ENCODE measurements at regions not wholly inside any gene's neighbourhood (a gene's known extent, or its start where the extent isn't known, plus 50 kb on each side); places are given as distances from the start of the nearest gene placed in this dataset.

DNA sequence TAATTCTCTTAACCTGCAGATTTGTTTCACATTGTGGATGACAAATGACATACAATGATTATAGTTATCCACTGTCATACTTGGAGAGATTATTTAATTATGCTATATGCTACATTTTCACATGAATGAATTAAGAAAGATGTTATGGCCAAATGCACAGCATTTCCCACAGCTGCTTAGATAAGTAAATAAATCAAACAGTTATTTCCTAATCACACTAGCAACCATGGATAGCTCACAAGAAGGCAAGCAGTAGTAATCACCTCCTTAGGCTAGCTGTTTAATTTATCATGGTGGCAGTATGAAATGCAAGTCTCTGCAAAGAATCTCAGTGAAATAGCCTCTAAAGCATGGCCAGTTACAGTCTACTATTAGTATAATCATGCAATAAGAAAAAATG, 1581.5 kb downstream of the NCAM2 start:
- no peaks in the 10 kb centered on the region for H3K36me3 Mint-ChIP-seq (ENCODE audit: low read depth)
- no peaks in the 10 kb centered on the region for H3K27me3 Mint-ChIP-seq (ENCODE audit: low read depth)
- H3K27ac Mint-ChIP-seq, result no peak overlapping the region
- intact Hi-C loops (cut with micrococcal nuclease), result no loop called here
- no peaks in the 10 kb centered on the region for H3K4me1 Mint-ChIP-seq (ENCODE audit: low read depth)
- no peak for DNase-seq (ENCODE audit: low spot score)
- no peak overlapping the region for H3K4me3 Mint-ChIP-seq (ENCODE audit: low read depth)
- H3K9me3 Mint-ChIP-seq, result no peaks in the 10 kb centered on the region

GRCh38 chr21:22582026-22582425, 1583.8 kb downstream of the NCAM2 start:
- Mint-ChIP-seq H3K27ac (no peak overlapping the region), H3K4me1 (ENCODE audit: low read depth) (no peaks in the 10 kb centered on the region), H3K36me3 (ENCODE audit: low read depth) (no peaks in the 10 kb centered on the region), H3K27me3 (ENCODE audit: low read depth) (no peaks in the 10 kb centered on the region), H3K4me3 (ENCODE audit: low read depth) (no peak overlapping the region), H3K9me3 (no peaks in the 10 kb centered on the region)
- DNase-seq (ENCODE audit: low spot score), result no peak
- intact Hi-C loops (cut with micrococcal nuclease), result no loop called here

DNA sequence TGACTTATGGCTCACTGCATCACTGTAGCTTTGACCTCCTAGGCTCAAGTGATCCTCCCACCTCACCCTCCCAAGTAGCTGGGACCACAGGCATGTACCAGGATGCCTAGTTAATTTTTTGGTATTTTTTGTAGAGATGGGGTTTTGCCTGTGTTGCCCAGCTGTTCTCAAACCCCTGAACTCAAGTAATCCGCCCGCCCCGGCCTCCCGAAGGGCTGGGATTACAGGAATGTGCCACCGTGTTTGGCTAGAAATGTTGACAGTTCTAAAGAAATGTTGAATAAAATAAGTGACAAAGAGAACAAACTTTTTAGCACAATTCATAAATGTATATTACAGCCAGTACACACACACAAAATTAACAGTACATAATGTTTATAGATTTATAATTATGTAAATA, 1586.1 kb downstream of the NCAM2 start:
- no peaks in the 10 kb centered on the region for H3K4me1 Mint-ChIP-seq (ENCODE audit: low read depth)
- H3K9me3 Mint-ChIP-seq, result peaks cover 2% of the 10 kb centered on the region
- no peak for DNase-seq (ENCODE audit: low spot score)
- H3K36me3 Mint-ChIP-seq (ENCODE audit: low read depth), result no peaks in the 10 kb centered on the region
- H3K27me3 Mint-ChIP-seq (ENCODE audit: low read depth), result no peaks in the 10 kb centered on the region
- intact Hi-C loops (cut with micrococcal nuclease), result no loop called here
- no peak overlapping the region for H3K27ac Mint-ChIP-seq
- H3K4me3 Mint-ChIP-seq (ENCODE audit: low read depth), result no peak overlapping the region

- Mint-ChIP-seq H3K27ac (no peak overlapping the region), H3K4me3 (ENCODE audit: low read depth) (no peak overlapping the region), H3K4me1 (ENCODE audit: low read depth) (no peaks in the 10 kb centered on the region), H3K36me3 (ENCODE audit: low read depth) (no peaks in the 10 kb centered on the region), H3K9me3 (peaks cover 4% of the 10 kb centered on the region), H3K27me3 (ENCODE audit: low read depth) (no peaks in the 10 kb centered on the region)
- intact Hi-C loops (cut with micrococcal nuclease), result no loop called here
- no peak for DNase-seq (ENCODE audit: low spot score)
Measured at GRCh38 chr21:22585558-22585957, 1587.3 kb downstream of the NCAM2 start.

- no peaks in the 10 kb centered on the region for H3K36me3 Mint-ChIP-seq (ENCODE audit: low read depth)
- DNase-seq (ENCODE audit: low spot score), result no peak
- H3K9me3 Mint-ChIP-seq, result peaks cover 10% of the 10 kb centered on the region
- intact Hi-C loops (cut with micrococcal nuclease), result no loop called here
- H3K27me3 Mint-ChIP-seq (ENCODE audit: low read depth), result no peaks in the 10 kb centered on the region
- H3K27ac Mint-ChIP-seq, result no peak overlapping the region
- no peaks in the 10 kb centered on the region for H3K4me1 Mint-ChIP-seq (ENCODE audit: low read depth)
- H3K4me3 Mint-ChIP-seq (ENCODE audit: low read depth), result no peak overlapping the region
Measured at GRCh38 chr21:22597660-22598255, 1599.5 kb downstream of the NCAM2 start.

- no peaks in the 10 kb centered on the region for H3K36me3 Mint-ChIP-seq (ENCODE audit: low read depth)
- peaks cover 4% of the 10 kb centered on the region for H3K9me3 Mint-ChIP-seq
- H3K27me3 Mint-ChIP-seq (ENCODE audit: low read depth), result no peaks in the 10 kb centered on the region
- H3K27ac Mint-ChIP-seq, result no peak overlapping the region
- H3K4me3 Mint-ChIP-seq (ENCODE audit: low read depth), result no peak overlapping the region
- H3K4me1 Mint-ChIP-seq (ENCODE audit: low read depth), result no peaks in the 10 kb centered on the region
- DNase-seq (ENCODE audit: low spot score), result no peak
- intact Hi-C loops (cut with micrococcal nuclease), result no loop called here
Measured at GRCh38 chr21:22609802-22610201, 1611.6 kb downstream of the NCAM2 start.

- Mint-ChIP-seq H3K4me3 (ENCODE audit: low read depth) (no peak overlapping the region), H3K4me1 (ENCODE audit: low read depth) (no peaks in the 10 kb centered on the region), H3K9me3 (no peaks in the 10 kb centered on the region), H3K36me3 (ENCODE audit: low read depth) (no peaks in the 10 kb centered on the region), H3K27ac (no peak overlapping the region), H3K27me3 (ENCODE audit: low read depth) (no peaks in the 10 kb centered on the region)
- DNase-seq (ENCODE audit: low spot score), result no peak
- intact Hi-C loops (cut with micrococcal nuclease), result no loop called here
Measured at GRCh38 chr21:22627911-22628310, 1629.7 kb downstream of the NCAM2 start.

DNA sequence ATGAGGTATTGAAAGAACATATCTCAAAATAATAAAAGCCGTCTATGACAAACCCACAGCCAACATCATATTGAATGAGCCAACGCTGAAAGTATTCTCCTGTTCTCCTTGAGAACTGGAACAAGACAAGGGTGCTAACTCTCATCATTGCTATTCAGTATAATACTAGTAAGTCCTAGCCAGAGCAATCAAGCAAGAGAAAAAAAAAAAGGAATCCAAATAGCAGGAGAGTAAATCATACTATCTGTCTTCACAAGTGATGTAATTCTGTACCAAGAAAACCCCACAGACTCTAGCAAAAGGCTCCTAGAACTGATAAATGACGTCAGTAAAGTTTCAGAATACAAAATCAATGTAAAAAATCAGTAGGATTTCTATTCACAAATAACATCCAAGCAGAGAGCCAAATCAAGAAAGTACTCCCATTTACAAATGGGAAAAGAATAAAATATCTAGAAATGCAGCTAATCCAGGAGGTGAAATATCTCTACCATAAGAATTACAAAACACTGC, 1632.8 kb downstream of the NCAM2 start:
- H3K4me3 Mint-ChIP-seq (ENCODE audit: low read depth), result no peak overlapping the region
- H3K9me3 Mint-ChIP-seq, result no peaks in the 10 kb centered on the region
- no peak overlapping the region for H3K27ac Mint-ChIP-seq
- H3K4me1 Mint-ChIP-seq (ENCODE audit: low read depth), result no peaks in the 10 kb centered on the region
- H3K27me3 Mint-ChIP-seq (ENCODE audit: low read depth), result no peaks in the 10 kb centered on the region
- H3K36me3 Mint-ChIP-seq (ENCODE audit: low read depth), result no peaks in the 10 kb centered on the region
- intact Hi-C loops (cut with micrococcal nuclease), result no loop called here
- no peak for DNase-seq (ENCODE audit: low spot score)

- Mint-ChIP-seq H3K36me3 (ENCODE audit: low read depth) (no peaks in the 10 kb centered on the region), H3K27me3 (ENCODE audit: low read depth) (no peaks in the 10 kb centered on the region), H3K27ac (no peak overlapping the region), H3K4me1 (ENCODE audit: low read depth) (no peaks in the 10 kb centered on the region), H3K4me3 (ENCODE audit: low read depth) (no peak overlapping the region), H3K9me3 (no peaks in the 10 kb centered on the region)
- intact Hi-C loops (cut with micrococcal nuclease), result no loop called here
- no peak for DNase-seq (ENCODE audit: low spot score)
Measured at GRCh38 chr21:22632176-22632575, 1634.0 kb downstream of the NCAM2 start.

- H3K27ac Mint-ChIP-seq, result no peak overlapping the region
Measured at GRCh38 chr21:22649246-22649645, 1651.0 kb downstream of the NCAM2 start.

GRCh38 chr21:22650226-22650625, 1652.0 kb downstream of the NCAM2 start:
- intact Hi-C loops (cut with micrococcal nuclease), result no loop called here
- DNase-seq (ENCODE audit: low spot score), result no peak
- Mint-ChIP-seq H3K9me3 (peaks cover 10% of the 10 kb centered on the region), H3K27ac (no peak overlapping the region), H3K4me1 (ENCODE audit: low read depth) (no peaks in the 10 kb centered on the region), H3K36me3 (ENCODE audit: low read depth) (no peaks in the 10 kb centered on the region), H3K4me3 (ENCODE audit: low read depth) (no peak overlapping the region), H3K27me3 (ENCODE audit: low read depth) (no peaks in the 10 kb centered on the region)

More at GRCh38 chr21:22649246-22649645, 1651.0 kb downstream of the NCAM2 start:
- H3K36me3 Mint-ChIP-seq (ENCODE audit: low read depth), result no peaks in the 10 kb centered on the region
- intact Hi-C loops (cut with micrococcal nuclease), result no loop called here
- H3K9me3 Mint-ChIP-seq, result peaks cover 10% of the 10 kb centered on the region
- no peak for DNase-seq (ENCODE audit: low spot score)
- no peaks in the 10 kb centered on the region for H3K4me1 Mint-ChIP-seq (ENCODE audit: low read depth)
- no peaks in the 10 kb centered on the region for H3K27me3 Mint-ChIP-seq (ENCODE audit: low read depth)
- H3K4me3 Mint-ChIP-seq (ENCODE audit: low read depth), result no peak overlapping the region

DNA sequence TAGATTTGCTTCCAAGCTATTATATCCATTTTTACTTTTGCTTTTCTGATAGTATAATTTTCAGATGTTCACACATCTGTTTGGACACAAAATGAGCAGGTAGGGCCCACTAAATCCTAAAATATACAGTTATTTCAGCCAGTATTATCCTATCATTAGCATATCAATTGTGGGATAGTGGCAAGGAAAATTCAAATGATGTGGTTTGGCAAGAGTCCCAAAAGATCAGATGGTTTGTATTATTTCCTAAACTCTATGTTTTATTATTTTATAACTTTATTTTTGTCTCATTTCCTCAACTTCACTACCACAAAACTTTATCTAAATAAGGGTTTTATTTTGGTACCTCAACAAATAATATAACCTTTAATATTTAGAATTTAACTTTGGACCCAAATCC, 1659.6 kb downstream of the NCAM2 start:
- Mint-ChIP-seq H3K27ac (no peak overlapping the region), H3K9me3 (no peaks in the 10 kb centered on the region), H3K36me3 (ENCODE audit: low read depth) (no peaks in the 10 kb centered on the region), H3K27me3 (ENCODE audit: low read depth) (no peaks in the 10 kb centered on the region), H3K4me3 (ENCODE audit: low read depth) (no peak overlapping the region), H3K4me1 (ENCODE audit: low read depth) (no peaks in the 10 kb centered on the region)
- DNase-seq (ENCODE audit: low spot score), result no peak
- intact Hi-C loops (cut with micrococcal nuclease), result no loop called here

DNA sequence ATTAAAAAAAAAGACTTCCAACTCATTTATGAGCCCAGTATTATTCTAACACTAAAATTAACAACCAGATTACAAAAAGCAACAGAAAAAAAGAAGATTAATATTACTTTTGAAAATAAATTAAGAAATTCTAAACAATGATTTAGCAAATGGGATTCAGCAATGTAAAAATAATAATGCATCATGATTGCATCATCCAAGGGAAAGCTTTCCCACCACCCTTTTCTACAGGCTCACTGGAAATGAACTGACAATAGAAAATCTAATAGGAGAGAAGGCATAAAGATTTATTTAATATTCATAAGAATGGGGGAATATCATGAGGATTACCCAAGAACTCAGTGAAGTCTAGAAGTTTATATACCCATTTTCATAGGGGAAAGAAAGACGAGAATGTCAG, 1671.9 kb downstream of the NCAM2 start:
- H3K36me3 Mint-ChIP-seq (ENCODE audit: low read depth), result no peaks in the 10 kb centered on the region
- H3K27me3 Mint-ChIP-seq (ENCODE audit: low read depth), result no peaks in the 10 kb centered on the region
- peaks cover 27% of the 10 kb centered on the region for H3K9me3 Mint-ChIP-seq
- no peak for DNase-seq (ENCODE audit: low spot score)
- intact Hi-C loops (cut with micrococcal nuclease), result no loop called here
- H3K4me1 Mint-ChIP-seq (ENCODE audit: low read depth), result no peaks in the 10 kb centered on the region
- H3K4me3 Mint-ChIP-seq (ENCODE audit: low read depth), result no peak overlapping the region
- no peak overlapping the region for H3K27ac Mint-ChIP-seq

GRCh38 chr21:22679207-22679606, 1681.0 kb downstream of the NCAM2 start:
- Mint-ChIP-seq H3K27me3 (ENCODE audit: low read depth) (no peaks in the 10 kb centered on the region), H3K27ac (no peak overlapping the region), H3K36me3 (ENCODE audit: low read depth) (no peaks in the 10 kb centered on the region), H3K4me1 (ENCODE audit: low read depth) (no peaks in the 10 kb centered on the region), H3K9me3 (peaks cover 16% of the 10 kb centered on the region), H3K4me3 (ENCODE audit: low read depth) (no peak overlapping the region)
- no peak for DNase-seq (ENCODE audit: low spot score)
- intact Hi-C loops (cut with micrococcal nuclease), result no loop called here
